ENCODE measurements at regions not wholly inside any gene's neighbourhood (a gene's known extent, or its start where the extent isn't known, plus 50 kb on each side); places are given as distances from the start of the nearest gene placed in this dataset.

DNA sequence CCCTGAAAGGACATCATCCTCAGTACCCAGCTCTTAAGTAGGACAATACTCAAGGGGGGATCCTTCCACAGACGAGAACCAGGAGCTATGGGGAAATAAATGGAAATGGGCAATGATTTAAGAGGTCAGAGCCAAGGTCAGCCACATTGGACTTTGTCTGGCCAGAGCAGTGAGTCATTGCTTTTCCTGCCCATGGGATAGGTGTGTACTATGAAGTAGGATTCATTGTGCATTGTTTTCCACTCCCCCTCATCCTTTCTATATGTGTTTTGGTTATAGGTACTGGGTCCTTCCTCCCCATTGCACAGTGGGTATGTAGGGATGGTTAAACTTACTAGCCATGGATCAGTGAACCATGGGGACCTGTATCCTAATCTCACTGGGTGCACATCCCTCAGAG lies 328.9 kb upstream of the USP25 start:
- TF ChIP-seq CREM (IDR thresholded peaks at IDR 0.05; ENCODE audit: low read depth), result no peak
- no peak for TF ChIP-seq MYB (IDR thresholded peaks at IDR 0.05; ENCODE audit: borderline replicate concordance, low read depth, low read length)
